C1 segment of cervical spinal cord (tissue), 14 donors: ENCODE measurements at regions not wholly inside any gene's neighbourhood (a gene's known extent, or its start where the extent isn't known, plus 50 kb on each side); places are given as distances from the start of the nearest gene placed in this dataset.
A peak's percentile ranks its signal among the peaks of the same experiment; 100 is the strongest.

Source experiments
- DNase-seq, 14 donors: peaks; one replicate each; lab custom pipeline; 2025; lab: John Stamatoyannopoulos, UW

GRCh38 chr4:73001885-73002284, 67.6 kb downstream of the COX18 start:
- no peak for DNase-seq

DNA sequence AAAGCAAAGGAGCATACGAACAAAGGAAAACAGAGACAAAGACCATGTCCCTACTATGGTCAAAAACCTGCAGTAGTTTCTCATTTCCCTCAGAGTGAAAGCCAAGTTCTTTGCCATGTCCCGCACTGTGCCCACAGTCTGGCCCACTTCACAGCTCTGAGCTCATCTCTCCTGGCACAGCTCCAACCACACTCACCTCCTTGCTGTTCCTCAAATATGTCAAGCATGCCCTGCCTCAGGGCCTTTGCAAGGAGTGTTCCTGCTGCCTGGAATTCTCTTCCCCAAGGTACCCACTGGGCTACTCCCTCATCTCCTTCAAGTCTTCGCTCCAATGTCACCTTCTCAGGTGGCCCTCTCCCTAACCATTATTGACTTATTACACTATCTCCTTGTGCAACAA, 72.1 kb downstream of the COX18 start:
- DNase-seq, result no peak

DNA sequence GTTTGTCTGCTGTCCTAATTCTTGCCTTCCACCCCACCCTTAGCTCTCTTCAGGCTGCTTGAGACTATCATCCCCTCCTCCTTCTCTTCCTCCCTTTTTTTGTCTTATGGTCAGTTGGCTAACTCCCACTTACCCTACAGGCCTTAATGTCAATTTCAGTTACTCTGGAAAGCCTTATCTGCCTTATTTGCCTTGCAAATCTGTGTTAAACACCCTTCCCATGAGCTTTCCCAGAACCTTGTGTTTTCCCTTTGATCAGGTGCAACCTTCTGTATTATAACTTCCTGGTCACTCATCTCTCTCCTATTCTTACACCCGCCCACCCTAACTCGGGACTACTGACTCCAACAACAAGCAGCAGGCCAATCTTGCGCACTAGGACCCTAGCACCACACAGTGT, 74.8 kb downstream of the COX18 start:
- no peak for DNase-seq

DNA sequence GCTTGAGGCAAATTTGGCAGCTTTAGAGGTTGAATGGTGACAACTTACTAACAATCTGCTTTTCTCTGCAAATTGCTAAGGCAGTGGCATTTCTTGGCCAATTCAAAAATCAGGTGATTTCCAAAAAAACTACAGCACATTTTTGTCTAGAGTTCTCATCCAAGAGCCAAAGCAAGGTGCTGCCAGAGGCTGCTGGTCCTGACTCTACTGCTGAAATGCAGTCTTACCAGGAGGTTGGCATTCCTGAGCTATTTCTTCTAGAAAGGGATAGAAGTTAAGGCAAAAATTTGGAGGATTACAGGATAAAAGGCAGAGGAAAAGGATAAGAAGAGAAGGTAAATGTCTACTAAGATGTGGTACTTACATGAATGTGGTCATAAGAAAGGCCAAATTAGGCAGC, 75.6 kb downstream of the COX18 start:
- no peak for DNase-seq

- DNase-seq, result no peak
These were observed 77.6 kb downstream of the COX18 start for GRCh38 chr4:72991873-72992272.

- no peak for DNase-seq
These were observed 81.5 kb downstream of the COX18 start for GRCh38 chr4:72987741-72988729.

- DNase-seq, result no peak
These were observed 85.2 kb downstream of the COX18 start for GRCh38 chr4:72984351-72984750.

GRCh38 chr4:72983709-72984108, 85.8 kb downstream of the COX18 start:
- DNase-seq, result no peak

- no peak for DNase-seq
These were observed 91.5 kb downstream of the COX18 start for GRCh38 chr4:72977936-72978485.

DNA sequence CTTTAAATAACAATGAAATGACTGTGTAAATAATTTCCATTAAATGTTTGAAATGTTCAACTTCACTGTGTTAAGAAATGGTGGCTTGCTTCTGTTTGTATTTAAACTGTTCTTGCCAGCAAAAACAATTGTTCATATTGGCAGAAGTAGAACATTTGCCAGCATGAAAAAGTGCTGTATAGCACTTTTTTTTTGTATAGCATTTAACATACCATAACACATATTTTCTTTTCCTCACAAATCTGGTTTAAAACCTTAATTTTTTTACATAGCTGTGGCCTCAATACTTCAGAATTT, 94.1 kb downstream of the COX18 start:
- no peak for DNase-seq

- no peak for DNase-seq
These were observed 94.6 kb downstream of the COX18 start for GRCh38 chr4:72974694-72975487.

DNA sequence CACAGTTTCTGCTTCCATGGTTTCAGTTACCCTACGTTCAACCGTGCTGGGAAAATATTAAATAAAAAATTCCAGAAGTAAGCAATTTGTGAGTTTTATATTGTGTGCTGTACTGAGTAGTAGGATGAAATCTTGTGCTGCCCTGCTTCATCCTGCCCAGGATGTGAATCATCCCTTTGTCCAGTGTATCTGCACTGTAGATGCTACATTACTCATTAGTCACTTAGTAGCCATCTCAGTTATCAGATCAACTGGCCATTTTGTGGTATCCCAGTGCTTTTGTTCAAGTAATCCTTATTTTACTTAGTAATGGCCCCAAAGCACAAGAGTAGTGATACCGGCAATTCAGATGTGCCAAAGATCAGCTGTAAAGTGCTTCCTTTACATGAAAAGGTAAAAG, 97.9 kb downstream of the COX18 start:
- DNase-seq, result no peak

GRCh38 chr4:72970756-72971155, 98.8 kb downstream of the COX18 start:
- no peak for DNase-seq

DNA sequence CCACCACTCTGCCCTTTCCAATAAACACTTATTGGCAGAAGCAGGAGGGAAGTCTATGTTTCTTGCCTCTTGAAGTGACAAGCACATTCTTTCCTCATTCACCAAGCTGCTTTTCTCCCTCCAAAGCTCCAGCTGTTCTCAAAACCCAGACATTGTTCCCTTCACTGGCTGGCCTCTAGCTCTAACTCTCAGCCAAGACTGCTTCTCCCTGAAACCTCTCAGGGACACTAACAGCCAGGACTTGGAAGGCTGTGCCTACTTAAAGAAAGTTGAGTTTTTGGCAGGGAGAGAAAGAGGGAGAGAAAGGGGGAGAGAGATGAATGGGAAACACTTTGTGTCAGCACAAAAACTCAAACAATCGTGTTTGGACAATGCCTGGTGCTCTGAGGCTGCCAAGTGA, 99.5 kb downstream of the COX18 start:
- peak in 7 of 14 donors; percentile 0 to 53 (median 27) for DNase-seq

DNA sequence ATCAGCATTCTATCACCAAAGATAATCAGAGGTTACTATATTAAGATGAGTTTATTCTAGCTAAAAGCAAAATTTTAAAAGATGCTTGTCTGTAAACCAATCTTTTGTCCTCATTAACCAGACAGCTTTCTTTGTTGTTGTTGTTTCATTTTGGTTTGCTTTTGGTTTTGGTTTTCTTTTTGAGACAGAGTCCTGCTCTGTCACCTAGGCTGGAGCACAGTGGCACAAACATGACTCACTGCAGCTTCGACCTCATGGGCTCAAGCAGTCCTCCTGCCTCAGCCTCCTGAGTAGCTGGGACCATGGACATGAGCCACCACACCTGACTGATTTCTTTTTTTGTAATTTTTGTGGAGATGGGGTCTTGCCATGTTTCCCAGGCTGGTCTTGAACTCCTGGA, 102.9 kb downstream of the COX18 start:
- DNase-seq, result no peak

DNA sequence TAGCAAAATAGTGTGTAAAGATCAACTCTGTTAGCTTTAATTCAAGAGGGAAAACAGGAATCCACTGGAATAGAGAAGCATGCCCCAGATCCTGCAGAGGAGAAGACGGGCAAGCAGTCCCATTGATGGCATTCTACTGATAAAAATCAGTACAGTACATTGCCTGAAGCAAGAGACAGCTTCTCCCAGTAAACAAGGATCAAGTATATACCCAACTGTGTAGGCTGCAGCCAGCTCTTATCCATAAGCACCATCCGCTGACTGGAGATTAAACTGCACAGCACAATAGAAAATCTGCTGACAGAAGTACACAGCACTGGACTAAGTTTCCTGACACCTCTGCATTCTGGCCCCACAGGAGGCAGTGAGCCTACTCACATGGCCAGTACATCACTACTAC, 110.1 kb downstream of the COX18 start:
- no peak for DNase-seq

DNA sequence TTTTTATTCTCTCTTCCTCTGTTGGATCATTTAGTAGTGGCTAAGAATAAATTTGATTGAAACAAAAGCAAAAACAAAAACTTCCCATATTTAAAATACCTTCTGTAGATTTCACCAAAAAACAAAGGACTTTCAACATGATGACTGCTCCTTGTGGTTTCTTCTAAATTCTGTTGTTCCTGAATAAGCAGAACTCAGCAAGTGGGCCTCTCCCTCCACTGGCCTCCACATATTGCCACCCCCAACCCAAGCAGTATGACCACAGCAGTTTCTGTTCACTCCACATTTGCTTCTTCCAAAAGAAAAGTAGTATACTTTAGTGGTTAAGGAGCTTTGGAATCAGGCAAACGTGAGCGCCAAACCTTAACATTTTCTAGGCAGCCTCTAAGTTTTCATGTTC, 114.7 kb downstream of the COX18 start:
- DNase-seq, result no peak

- no peak for DNase-seq
These were observed 115.9 kb downstream of the COX18 start for GRCh38 chr4:72953571-72953970.

GRCh38 chr4:72951628-72952027, 117.9 kb downstream of the COX18 start:
- no peak for DNase-seq

DNA sequence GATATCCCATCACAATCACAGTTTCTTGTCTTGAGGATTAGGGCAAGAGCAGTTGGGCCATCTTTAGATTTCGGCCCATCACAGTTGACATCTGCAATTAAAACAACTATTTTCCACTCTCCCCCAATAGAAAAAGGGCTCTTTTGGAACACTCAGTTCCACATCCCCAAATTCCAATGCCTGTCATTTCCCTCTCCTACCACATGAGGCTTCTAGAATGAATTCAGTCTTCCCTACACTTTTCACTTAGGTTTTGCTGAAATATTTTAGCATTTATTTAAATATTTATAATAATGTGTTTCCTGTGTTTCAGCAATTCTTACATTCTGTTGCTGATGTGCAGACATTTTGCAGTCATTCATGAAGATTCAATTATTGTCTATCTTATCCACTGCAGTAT, 118.4 kb downstream of the COX18 start:
- DNase-seq, result no peak

DNA sequence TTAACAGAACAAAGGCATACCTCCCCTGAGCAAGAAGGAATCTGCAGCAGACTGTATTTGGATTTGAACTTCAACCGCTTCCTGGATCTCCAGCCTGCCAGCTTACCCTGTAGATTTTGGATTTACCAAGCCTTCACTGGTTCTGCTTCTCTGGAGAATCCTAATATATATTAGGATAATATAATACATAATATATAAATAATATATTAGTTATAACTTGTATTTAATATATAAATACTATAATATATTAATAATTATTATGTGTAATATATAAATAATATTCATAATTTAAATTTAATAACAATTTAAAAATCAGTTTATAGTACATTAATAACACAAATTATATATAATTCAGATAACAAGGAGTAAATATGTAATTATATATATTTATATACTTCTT, 121.4 kb downstream of the COX18 start:
- DNase-seq, result no peak

GRCh38 chr4:72945719-72946336, 123.7 kb downstream of the COX18 start:
- DNase-seq, result no peak
